HG03457 (cell line): ENCODE measurements at regions not wholly inside any gene's neighbourhood (a gene's known extent, or its start where the extent isn't known, plus 50 kb on each side); places are given as distances from the start of the nearest gene placed in this dataset.
"Not testable (repeated sequence)": the region's sequence is repeated elsewhere in the genome, so short reads cannot be mapped to it uniquely, and the experiment has no call there.

Experiments used
- ATAC-seq: cut with Tn5 transposase; IDR thresholded peaks from one replicate; pipeline ENCODE4 v1.9.1; 2021; ENCODE audit warnings: moderate number of reproducible peaks; ENCODE audit not compliant: unreplicated experiment

GRCh38 chr18:34280000-34280399 is 55.3 kb upstream of the NOL4 start:
- no peak for ATAC-seq

GRCh38 chr18:34280653-34281052 is 55.9 kb upstream of the NOL4 start:
- ATAC-seq = no peak

- ATAC-seq = no peak
These were observed 56.6 kb upstream of the NOL4 start for GRCh38 chr18:34281290-34281689.

- ATAC-seq = no peak
These were observed 57.0 kb upstream of the NOL4 start for GRCh38 chr18:34281722-34282121.

- no peak for ATAC-seq
These were observed 58.8 kb upstream of the NOL4 start for GRCh38 chr18:34283506-34283905.

- no peak for ATAC-seq
These were observed 63.1 kb upstream of the NOL4 start for GRCh38 chr18:34287825-34288224.

- no peak for ATAC-seq
These were observed 67.9 kb upstream of the NOL4 start for GRCh38 chr18:34292594-34292993.

GRCh38 chr18:34297287-34297686 is 72.6 kb upstream of the NOL4 start:
- ATAC-seq = no peak

GRCh38 chr18:34299828-34300227 is 75.1 kb upstream of the NOL4 start:
- ATAC-seq = no peak

GRCh38 chr18:34311468-34311867 is 86.8 kb upstream of the NOL4 start:
- ATAC-seq = no peak

- no peak for ATAC-seq
These were observed 90.1 kb upstream of the NOL4 start for GRCh38 chr18:34314847-34315246.

- no peak for ATAC-seq
These were observed 91.1 kb upstream of the NOL4 start for GRCh38 chr18:34315591-34316352.

GRCh38 chr18:34320267-34320666 is 95.6 kb upstream of the NOL4 start:
- ATAC-seq = no peak

- peak; percentile 73 for ATAC-seq
These were observed 96.4 kb upstream of the NOL4 start for GRCh38 chr18:34321066-34321465.

- ATAC-seq = peak; percentile 74
These were observed 97.9 kb upstream of the NOL4 start for GRCh38 chr18:34322365-34323289.

GRCh38 chr18:34329840-34330239 is 105.1 kb upstream of the NOL4 start:
- ATAC-seq = no peak

GRCh38 chr18:34330308-34330707 is 105.6 kb upstream of the NOL4 start:
- ATAC-seq = no peak

GRCh38 chr18:34330907-34331306 is 106.2 kb upstream of the NOL4 start:
- not testable (repeated sequence) for ATAC-seq

GRCh38 chr18:34331343-34331742 is 106.6 kb upstream of the NOL4 start:
- ATAC-seq = not testable (repeated sequence)

- no peak for ATAC-seq
These were observed 114.4 kb upstream of the NOL4 start for GRCh38 chr18:34339155-34339554.

- ATAC-seq = no peak
These were observed 118.2 kb upstream of the NOL4 start for GRCh38 chr18:34342960-34343359.

- ATAC-seq = no peak
These were observed 121.0 kb upstream of the NOL4 start for GRCh38 chr18:34345738-34346137.
